GM19397 (cell line): ENCODE measurements at regions not wholly inside any gene's neighbourhood (a gene's known extent, or its start where the extent isn't known, plus 50 kb on each side); places are given as distances from the start of the nearest gene placed in this dataset.
"Not testable (repeated sequence)": the region's sequence is repeated elsewhere in the genome, so short reads cannot be mapped to it uniquely, and the experiment has no call there.

Source experiments
- ATAC-seq: cut with Tn5 transposase; IDR thresholded peaks from one replicate; pipeline ENCODE4 v1.9.1; 2021; ENCODE audit warnings: mild to moderate bottlenecking, moderate library complexity; ENCODE audit not compliant: unreplicated experiment

GRCh38 chr1:120609015-120609573 lies 114.7 kb upstream of the NBPF26 start:
- not testable (repeated sequence) for ATAC-seq

DNA sequence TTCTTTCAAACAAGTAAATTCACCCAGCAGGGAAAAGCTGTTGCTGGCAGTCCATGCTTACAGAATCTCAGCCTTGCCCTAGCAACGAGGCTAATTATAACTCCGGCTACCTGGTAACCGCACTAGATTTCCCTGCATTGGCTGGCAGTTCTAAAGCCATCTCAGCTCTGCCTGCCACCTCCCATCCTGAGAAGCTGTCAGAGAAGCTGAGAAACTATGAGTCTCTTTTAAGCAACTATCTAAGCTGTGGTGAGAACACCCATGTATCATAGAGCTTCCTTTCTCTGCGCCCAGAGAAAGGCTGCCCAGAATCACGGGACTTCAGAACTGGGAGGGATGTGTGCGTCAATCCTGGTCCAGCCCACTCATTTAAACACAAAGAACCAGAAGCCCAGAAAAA lies 113.9 kb upstream of the NBPF26 start:
- not testable (repeated sequence) for ATAC-seq

DNA sequence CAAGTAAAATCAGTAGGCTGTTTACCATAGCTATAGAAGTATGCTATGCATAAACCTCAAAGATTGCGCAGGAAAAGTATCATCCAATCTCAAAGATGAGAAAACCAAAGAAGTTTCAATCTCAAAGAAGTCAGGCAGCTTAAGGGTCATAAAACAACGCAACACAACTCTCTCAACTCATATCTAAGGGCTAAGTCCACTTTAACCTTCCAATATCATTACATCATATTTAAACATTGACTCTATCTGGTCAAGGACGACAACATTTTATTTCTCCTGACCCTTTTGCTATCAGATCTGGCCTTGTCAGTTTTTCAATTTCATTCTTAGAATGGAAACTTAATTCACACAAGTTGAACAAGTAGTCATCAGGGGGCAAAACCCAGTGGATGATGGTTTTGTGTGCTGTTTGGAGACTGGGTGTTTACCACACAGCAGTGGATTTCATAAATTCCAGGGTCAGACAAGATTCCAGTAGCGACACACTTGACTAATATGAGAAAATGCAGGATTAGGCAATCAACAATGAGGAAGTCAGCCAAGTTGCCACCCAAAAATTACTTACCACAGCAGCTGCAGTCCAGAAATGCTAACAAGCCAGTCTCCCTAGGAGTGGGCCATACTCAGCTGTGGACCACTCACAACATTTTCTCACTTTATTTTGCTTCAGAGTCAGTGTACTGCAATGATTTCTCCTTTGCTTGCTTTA lies 108.7 kb upstream of the NBPF26 start:
- ATAC-seq: not testable (repeated sequence)

DNA sequence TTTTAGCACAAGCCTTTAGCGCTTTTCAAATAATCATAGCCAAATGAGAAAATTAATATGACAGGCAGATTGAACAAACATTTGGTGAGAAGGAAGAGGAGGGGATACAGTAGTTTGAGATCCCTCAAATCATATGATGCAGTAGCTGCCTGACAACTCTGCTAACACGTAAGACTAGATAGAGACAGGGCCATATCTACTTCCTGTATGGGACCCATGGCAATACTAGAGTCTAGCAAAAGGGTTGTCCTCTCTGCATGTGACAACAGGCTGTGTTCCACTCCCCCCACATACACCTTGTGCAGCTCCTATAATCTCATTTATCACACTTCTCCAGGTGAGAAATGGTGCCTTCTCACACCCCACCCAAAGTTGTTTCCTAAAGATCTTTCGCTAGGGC lies 106.3 kb upstream of the NBPF26 start:
- not testable (repeated sequence) for ATAC-seq

DNA sequence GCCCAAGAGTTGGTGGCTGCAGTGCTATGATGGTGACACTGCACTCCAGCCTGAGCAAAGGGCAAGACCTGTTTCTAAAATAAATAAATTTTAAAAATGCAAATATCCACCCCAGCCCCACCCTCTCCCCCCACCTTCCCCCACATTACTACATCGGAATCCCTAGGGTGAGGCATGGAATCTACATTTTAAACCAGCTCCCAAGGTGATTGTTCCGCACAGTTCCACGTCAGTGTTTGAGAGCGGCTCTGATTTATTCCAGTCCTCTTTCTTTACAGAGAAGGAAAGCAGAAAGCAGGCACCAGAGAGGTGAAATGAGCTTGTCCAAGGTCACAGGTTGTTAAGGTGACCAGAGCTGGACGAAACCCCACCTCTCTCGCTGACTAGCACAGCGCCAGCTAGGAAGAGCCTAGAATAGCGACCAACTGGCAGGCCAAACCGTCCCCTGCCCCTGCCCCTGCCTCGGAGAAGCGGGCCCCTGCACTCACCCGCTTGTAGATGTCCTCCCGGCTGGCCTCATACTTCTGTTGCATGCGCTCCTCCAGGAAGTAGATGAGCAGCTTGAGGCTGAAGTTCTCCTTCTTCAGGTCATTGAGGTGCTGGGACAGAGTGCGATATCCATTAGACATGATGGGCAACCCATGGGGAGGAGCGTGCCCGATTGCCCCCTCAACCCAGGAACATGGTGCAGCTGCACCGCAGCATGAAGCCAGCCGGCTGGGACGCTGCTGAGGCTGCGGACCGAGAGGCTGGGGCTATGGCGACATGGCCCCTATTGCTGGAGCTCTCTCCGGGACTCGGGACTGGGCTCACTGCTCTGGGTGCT lies 103.7 kb upstream of the NBPF26 start:
- ATAC-seq: not testable (repeated sequence)

DNA sequence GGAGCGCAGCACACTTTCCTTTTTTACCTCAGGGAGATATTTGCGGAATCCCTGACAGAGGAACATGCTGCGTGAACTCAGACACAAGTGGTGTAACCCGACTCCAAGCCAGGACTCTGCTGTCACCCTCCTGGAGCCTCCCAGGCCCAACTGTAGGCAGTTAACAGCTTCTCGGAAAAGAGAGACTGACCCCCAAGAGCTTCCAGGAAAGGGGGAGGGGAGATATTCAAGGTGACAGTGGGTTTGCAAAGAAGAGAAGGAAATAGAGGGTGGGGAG lies 103.1 kb upstream of the NBPF26 start:
- ATAC-seq: not testable (repeated sequence)

DNA sequence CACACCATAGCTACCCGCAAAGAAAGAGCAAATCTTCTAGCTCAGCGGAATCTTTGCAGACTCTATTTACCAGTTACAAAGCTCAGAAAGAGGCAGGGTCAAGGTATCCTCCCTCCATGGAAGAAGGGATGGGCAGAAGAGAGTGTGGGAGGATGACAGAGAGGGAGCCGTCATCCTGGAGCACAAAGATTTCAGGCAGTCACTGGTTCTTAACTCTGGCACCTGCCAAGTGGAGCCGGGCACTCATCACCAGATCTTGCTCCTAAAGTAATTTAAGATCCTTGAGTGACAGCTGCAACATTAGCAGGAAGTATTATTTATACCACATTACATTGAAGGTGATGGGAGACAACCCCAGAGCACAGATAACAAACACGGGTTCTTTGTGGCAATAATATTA lies 102.5 kb upstream of the NBPF26 start:
- not testable (repeated sequence) for ATAC-seq

GRCh38 chr1:120623539-120623938 lies 100.2 kb upstream of the NBPF26 start:
- ATAC-seq: not testable (repeated sequence)

DNA sequence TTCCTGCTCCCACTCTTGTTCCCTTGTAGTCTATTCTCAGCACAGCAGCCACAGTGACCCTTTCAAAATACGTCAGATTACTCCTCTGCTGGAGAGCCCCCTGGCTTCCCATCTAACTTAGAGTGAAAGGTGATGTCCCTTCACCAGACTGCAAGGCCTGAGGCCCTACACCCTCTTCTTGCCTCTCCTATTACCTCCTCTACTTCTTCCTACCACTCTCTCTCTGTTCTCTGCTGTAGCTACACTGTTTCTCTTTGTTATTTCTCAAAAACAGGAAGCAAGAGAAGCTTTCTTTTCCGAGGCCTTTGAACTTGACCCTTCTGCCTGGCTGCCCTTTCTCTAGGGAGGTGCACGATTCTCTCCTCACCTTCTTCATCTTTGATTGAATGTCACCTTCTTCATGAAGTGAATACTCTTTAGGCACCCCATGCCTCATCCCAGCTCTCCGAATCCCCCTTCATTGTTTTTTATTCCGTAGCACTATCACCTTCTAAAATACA lies 99.1 kb upstream of the NBPF26 start:
- not testable (repeated sequence) for ATAC-seq

GRCh38 chr1:120629832-120630455 lies 93.8 kb upstream of the NBPF26 start:
- ATAC-seq: not testable (repeated sequence)

- ATAC-seq: not testable (repeated sequence)
These were observed 88.6 kb upstream of the NBPF26 start for GRCh38 chr1:120634816-120635806.

- ATAC-seq: not testable (repeated sequence)
These were observed 83.3 kb upstream of the NBPF26 start for GRCh38 chr1:120640261-120641013.

DNA sequence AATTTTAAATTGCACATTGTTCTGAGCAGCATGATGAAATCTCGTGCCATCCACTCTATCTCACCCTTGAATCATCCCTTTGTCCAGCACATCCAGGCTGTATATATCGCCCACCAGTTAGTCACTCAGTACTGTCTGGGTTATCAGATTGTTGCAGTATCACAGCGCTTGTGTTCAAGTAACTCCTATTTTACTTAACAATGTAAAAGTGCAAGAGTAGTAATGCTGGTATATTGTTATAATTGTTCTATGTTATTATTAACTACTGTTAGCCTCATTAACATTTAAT lies 82.8 kb upstream of the NBPF26 start:
- ATAC-seq: not testable (repeated sequence)

- not testable (repeated sequence) for ATAC-seq
These were observed 76.6 kb upstream of the NBPF26 start for GRCh38 chr1:120647182-120647581.

- ATAC-seq: not testable (repeated sequence)
These were observed 74.7 kb upstream of the NBPF26 start for GRCh38 chr1:120648915-120649623.

DNA sequence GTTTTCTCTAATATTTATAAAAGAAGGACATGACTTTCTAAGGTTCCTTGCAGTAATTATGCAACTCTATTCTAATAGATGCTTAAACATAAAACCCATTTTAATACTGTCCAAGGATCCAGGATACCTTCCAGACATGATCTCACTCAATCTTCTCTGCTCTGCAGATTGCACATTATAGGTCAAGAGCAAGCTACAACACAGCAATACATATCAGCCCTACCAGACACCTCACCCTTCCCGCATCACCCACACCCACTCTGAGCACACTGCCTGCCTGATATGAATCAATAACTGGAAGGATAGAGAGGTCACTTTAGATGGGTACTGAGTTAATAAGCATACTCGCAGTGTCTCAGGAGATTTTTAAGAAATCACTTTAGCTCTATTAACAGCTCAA lies 74.0 kb upstream of the NBPF26 start:
- not testable (repeated sequence) for ATAC-seq

DNA sequence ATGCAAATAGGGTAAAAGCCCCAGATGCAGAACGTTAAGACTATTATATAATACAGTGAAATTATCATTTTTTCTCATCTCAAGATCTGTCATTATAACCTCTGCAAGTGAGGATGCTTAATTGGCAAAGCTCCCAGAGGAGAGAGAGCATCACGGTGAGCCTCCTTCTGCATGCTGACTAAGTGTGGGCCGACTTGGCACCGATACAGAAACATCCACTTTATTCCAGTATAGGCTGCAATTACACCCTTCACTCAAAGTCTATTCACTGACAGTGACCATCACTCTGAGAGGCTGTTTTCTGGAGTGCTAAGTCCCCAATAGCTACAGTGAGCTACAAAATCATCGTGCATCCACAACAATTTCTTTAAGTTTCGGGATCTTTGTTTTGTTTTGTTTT lies 69.6 kb upstream of the NBPF26 start:
- not testable (repeated sequence) for ATAC-seq

- not testable (repeated sequence) for ATAC-seq
These were observed 68.4 kb upstream of the NBPF26 start for GRCh38 chr1:120655394-120655793.

DNA sequence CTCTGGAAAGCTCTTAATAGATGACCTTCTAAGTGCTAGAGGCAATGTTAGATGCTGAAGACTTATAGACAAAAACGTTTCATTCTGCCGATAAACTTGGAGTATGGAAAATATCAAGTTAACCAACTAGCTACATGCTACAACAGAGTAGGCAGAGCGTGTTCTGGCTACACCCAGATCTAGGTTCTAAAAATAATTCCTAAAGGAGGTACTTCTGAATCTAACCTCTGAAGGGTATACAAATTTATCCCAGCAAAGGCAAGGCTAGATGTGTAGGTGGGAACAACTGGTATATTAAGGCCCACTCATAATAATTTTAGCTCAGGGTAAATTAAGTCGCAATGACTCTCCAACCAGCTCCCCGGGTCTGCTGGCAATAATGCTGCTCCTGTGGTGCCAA lies 67.6 kb upstream of the NBPF26 start:
- ATAC-seq: not testable (repeated sequence)
